Adipocyte (in vitro differentiated cells): ENCODE measurements at regions not wholly inside any gene's neighbourhood (a gene's known extent, or its start where the extent isn't known, plus 50 kb on each side); places are given as distances from the start of the nearest gene placed in this dataset.
"Not testable (repeated sequence)": the region's sequence is repeated elsewhere in the genome, so short reads cannot be mapped to it uniquely, and the experiment has no call there.

Source experiments
- DNase-seq: peaks from one replicate; pipeline ENCODE4 v3.0.0-alpha.2; 2015; ENCODE audit warnings: low read depth
- H3K27me3 ChIP-seq: replicated peaks from 2 replicates; pipeline ENCODE4 v1.7.0; 2013; ENCODE audit warnings: mild to moderate bottlenecking, low read length, moderate library complexity; ENCODE audit not compliant: control insufficient read depth, insufficient read depth
- H3K36me3 ChIP-seq: 2 replicates; pipeline ENCODE4 v1.7.0; 2013; ENCODE audit warnings: low read length, mild to moderate bottlenecking, moderate library complexity; ENCODE audit not compliant: control insufficient read depth, insufficient read depth, severe bottlenecking
- H3K4me1 ChIP-seq: 2 replicates; pipeline ENCODE4 v1.7.0; 2013; ENCODE audit warnings: mild to moderate bottlenecking, low read length, moderate library complexity; ENCODE audit not compliant: control insufficient read depth, insufficient read depth
- H3K4me3 ChIP-seq: 2 replicates; pipeline ENCODE4 v1.7.0; 2013; ENCODE audit warnings: mild to moderate bottlenecking, low read length, moderate library complexity
- H3K9ac ChIP-seq: 2 replicates; pipeline ENCODE4 v1.7.0; 2013; ENCODE audit warnings: mild to moderate bottlenecking, low read length, moderate library complexity
- H3K9me3 ChIP-seq: 2 replicates; pipeline ENCODE4 v1.7.0; 2013; ENCODE audit warnings: mild to moderate bottlenecking, low read length, moderate library complexity; ENCODE audit not compliant: control insufficient read depth

DNA sequence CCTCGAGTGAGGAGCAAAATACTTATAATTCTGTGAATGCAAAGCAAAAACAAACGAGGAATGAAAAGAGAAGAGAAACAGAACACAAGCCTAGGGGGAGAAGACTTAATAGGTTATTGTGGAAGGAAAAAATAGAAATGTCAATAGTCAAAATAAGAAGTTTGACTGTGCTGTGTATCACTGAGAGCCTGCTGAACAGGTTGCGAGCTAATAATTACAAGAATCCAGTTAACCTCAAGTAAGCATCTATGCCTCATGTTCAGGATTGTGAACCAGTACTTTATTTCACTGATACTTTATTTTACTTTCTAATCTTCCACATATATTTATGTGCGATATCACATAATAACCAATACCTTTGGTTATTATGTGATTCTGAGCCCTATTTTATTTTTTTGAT, 316.7 kb downstream of the OTUD1 start:
- Histone ChIP-seq H3K9me3 (no peaks in the 10 kb centered on the region), H3K27me3 (no peaks in the 10 kb centered on the region), H3K9ac (no peak overlapping the region), H3K4me1 (no peaks in the 10 kb centered on the region), H3K36me3 (no peaks in the 10 kb centered on the region), H3K4me3 (no peak overlapping the region)
- DNase-seq = no peak

- H3K9me3 ChIP-seq = peaks cover 4% of the 10 kb centered on the region
Observed at GRCh38 chr10:23768281-23768680, 329.4 kb downstream of the OTUD1 start.

DNA sequence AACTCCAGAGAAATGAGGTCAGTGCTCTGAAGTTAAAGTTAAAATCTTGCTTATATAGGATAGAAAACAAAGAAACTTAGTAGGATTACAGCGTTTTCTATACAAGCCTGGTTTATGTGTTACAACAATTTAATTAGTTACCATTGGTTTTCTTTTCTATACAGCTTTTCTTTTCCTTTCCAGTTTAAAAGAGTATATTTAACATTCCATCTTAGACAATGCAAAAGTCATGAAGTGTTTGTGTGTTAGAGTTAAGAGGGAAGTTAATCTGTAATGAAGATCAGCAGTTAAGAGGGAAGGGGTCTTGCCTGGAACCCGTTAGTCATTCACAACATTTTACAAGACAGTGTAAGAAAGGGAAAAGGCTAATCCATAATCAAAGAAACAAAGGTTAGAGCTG, 338.3 kb downstream of the OTUD1 start:
- no peak overlapping the region for H3K9ac ChIP-seq
- no peaks in the 10 kb centered on the region for H3K4me1 ChIP-seq
- H3K27me3 ChIP-seq = no peaks in the 10 kb centered on the region
- no peak overlapping the region for H3K4me3 ChIP-seq
- no peak for DNase-seq
- no peaks in the 10 kb centered on the region for H3K9me3 ChIP-seq
- no peaks in the 10 kb centered on the region for H3K36me3 ChIP-seq

More at GRCh38 chr10:23768281-23768680, 329.4 kb downstream of the OTUD1 start:
- DNase-seq = no peak
- H3K9ac ChIP-seq = no peak overlapping the region
- H3K4me1 ChIP-seq = no peaks in the 10 kb centered on the region
- H3K4me3 ChIP-seq = no peak overlapping the region
- no peaks in the 10 kb centered on the region for H3K27me3 ChIP-seq
- no peaks in the 10 kb centered on the region for H3K36me3 ChIP-seq

DNA sequence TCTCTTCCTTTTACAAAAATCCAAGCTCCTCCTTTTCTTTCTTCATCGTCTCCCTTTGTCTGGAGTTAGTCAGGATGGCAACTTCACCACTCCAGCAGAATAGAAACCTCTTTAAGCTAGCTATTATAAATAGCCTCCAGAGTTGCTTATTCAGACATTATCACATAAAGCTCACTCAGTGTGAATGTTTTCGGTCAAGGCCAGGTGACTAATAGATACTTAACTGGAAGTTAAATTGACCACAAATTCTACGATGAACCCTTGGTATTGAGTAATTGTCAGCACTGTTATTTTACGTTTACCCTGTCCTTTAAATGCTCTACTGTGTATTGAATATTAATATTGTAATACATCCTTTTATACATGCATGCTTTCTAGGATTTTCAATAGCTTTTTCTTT, 340.4 kb downstream of the OTUD1 start:
- Histone ChIP-seq H3K9ac (no peak overlapping the region), H3K4me1 (no peaks in the 10 kb centered on the region), H3K27me3 (no peaks in the 10 kb centered on the region), H3K36me3 (no peaks in the 10 kb centered on the region), H3K9me3 (no peaks in the 10 kb centered on the region), H3K4me3 (no peak overlapping the region)
- no peak for DNase-seq

GRCh38 chr10:23780331-23780730, 341.5 kb downstream of the OTUD1 start:
- no peak overlapping the region for H3K9ac ChIP-seq
- no peak for DNase-seq
- H3K9me3 ChIP-seq = no peaks in the 10 kb centered on the region
- no peaks in the 10 kb centered on the region for H3K27me3 ChIP-seq
- no peak overlapping the region for H3K4me3 ChIP-seq
- H3K4me1 ChIP-seq = no peaks in the 10 kb centered on the region
- no peaks in the 10 kb centered on the region for H3K36me3 ChIP-seq

DNA sequence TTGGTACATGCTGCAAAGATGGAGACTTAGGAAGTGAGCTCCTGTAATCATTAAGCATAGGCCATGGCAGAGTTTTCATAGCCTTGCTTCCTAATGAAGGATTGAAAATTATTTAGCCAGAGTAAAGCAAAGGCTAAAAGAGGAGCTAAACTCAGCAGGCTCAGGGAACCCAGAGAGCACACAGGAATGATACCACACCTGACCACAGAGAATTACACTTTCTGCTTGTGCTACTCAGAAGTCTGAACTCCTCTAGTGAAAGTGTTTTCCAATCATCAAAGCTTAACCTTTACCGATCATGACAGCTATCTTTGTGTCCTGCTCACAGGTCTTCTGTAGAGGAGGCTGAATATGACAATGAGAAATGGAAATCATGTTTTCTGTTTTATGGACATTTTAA, 347.7 kb downstream of the OTUD1 start:
- DNase-seq = no peak
- no peaks in the 10 kb centered on the region for H3K27me3 ChIP-seq
- H3K36me3 ChIP-seq = no peaks in the 10 kb centered on the region
- H3K9me3 ChIP-seq = no peaks in the 10 kb centered on the region
- H3K4me1 ChIP-seq = no peaks in the 10 kb centered on the region
- no peak overlapping the region for H3K9ac ChIP-seq
- H3K4me3 ChIP-seq = no peak overlapping the region

DNA sequence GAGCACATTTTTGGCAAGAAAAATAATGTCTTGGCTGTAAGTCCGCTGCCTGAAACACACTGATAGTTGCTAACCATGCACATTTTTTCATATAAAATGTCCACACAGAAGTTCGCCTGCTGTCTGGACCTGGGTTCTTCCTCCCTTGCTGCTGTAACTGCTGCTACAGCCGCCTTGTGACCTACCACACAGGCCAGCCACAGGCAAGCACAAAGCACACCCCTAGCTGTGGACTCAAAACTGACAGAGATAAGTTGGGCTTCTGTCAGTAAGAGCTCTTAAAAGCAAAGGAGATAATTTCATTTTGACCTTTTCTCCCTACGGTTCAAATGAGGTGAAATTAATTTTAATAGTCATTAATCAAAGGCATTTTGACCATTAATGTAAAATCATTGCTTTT, 354.7 kb downstream of the OTUD1 start:
- Histone ChIP-seq H3K9me3 (no peaks in the 10 kb centered on the region), H3K36me3 (no peaks in the 10 kb centered on the region), H3K9ac (no peak overlapping the region), H3K4me1 (no peaks in the 10 kb centered on the region), H3K4me3 (no peak overlapping the region), H3K27me3 (no peaks in the 10 kb centered on the region)
- no peak for DNase-seq

DNA sequence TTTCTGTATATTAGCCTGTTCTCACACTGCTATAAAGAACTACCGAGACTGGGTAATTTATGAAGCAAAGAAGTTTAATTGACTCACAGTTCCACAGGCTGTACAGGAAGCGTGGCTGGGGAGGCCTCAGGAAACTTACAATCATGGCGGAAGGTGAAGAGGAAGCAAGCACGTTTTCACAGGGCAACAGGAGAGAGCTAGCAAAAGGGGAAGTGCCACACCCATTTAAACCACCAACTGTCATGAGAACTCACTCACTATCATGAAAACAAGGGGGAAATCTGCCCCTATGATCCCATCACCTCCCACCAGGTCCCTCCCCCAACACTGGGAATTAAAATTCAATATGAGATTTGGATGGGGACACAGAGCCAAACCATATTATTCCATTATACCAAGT, 358.6 kb downstream of the OTUD1 start:
- not testable (repeated sequence) for H3K36me3 ChIP-seq, H3K4me3 ChIP-seq, H3K9me3 ChIP-seq, DNase-seq, H3K9ac ChIP-seq, H3K4me1 ChIP-seq, H3K27me3 ChIP-seq

DNA sequence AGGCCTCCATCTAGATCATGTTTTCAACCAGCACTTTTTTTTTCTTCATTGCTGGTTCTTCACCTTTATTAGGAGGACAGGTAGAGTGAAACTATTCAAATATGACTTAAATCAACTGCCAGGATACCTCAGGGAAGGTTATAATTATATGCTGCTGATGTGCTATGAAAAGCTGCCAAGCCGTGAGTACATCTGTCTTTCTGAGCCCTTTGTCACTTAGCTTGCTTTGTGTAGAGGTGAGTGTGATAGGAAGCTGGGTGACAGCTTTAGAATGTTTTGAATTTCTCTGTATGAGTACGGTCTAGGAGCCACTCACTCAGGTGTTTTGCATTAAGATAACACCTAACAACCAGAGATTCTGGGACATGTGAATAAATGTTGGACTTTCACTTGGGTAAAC, 365.2 kb downstream of the OTUD1 start:
- no peaks in the 10 kb centered on the region for H3K4me1 ChIP-seq
- no peaks in the 10 kb centered on the region for H3K36me3 ChIP-seq
- DNase-seq = no peak
- H3K27me3 ChIP-seq = no peaks in the 10 kb centered on the region
- no peaks in the 10 kb centered on the region for H3K9me3 ChIP-seq
- H3K9ac ChIP-seq = no peak overlapping the region
- no peak overlapping the region for H3K4me3 ChIP-seq

DNA sequence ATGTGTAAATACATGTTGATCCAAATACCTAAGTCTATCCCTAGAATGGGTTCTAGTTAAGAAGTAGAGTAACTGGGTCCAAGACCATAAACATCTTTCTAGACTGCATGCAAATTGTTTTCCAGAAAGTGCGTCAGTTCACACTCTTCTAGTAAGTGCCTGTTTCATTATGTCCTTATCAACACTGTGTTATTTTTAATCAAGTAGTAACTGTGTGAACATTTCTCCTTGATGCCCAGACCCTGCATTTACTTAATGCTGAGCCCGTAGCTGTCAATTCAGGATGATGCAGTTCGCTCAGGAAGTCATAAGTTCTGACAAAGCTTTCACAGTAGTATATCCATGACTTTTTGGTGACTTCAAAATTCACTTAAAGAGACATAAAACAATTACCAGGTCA, 374.8 kb downstream of the OTUD1 start:
- no peaks in the 10 kb centered on the region for H3K36me3 ChIP-seq
- H3K9me3 ChIP-seq = no peaks in the 10 kb centered on the region
- no peak overlapping the region for H3K9ac ChIP-seq
- H3K4me3 ChIP-seq = no peak overlapping the region
- no peaks in the 10 kb centered on the region for H3K27me3 ChIP-seq
- DNase-seq = no peak
- H3K4me1 ChIP-seq = no peaks in the 10 kb centered on the region

DNA sequence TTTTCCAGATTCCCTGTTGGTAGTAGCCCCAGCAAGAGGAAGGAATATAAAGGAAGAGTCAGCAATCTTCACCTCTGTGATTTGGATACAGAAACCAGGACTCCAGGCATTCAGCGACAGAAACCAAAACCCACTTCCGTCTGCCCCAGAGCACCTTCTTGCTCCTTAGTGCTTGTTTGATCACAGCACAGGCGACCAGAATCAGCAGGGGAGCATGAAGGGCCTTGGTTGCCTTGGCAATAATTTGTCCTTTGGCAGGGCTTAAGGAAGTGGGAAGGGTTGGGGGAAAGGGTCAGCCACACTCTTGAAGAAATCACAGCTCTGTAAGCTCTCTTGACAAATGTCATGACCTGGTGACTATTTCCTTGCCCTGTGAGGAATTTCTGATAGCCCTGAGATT, 379.6 kb downstream of the OTUD1 start:
- Histone ChIP-seq H3K27me3 (no peaks in the 10 kb centered on the region), H3K36me3 (no peaks in the 10 kb centered on the region), H3K9ac (no peak overlapping the region), H3K4me1 (no peaks in the 10 kb centered on the region), H3K4me3 (no peak overlapping the region), H3K9me3 (no peaks in the 10 kb centered on the region)
- DNase-seq = no peak

GRCh38 chr10:23820792-23821191, 381.9 kb downstream of the OTUD1 start:
- no peaks in the 10 kb centered on the region for H3K27me3 ChIP-seq
- DNase-seq = no peak
- no peaks in the 10 kb centered on the region for H3K9me3 ChIP-seq
- H3K36me3 ChIP-seq = no peaks in the 10 kb centered on the region
- no peak overlapping the region for H3K9ac ChIP-seq
- H3K4me3 ChIP-seq = no peak overlapping the region
- H3K4me1 ChIP-seq = no peaks in the 10 kb centered on the region
